HG02610 (cell line): ENCODE measurements at regions not wholly inside any gene's neighbourhood (a gene's known extent, or its start where the extent isn't known, plus 50 kb on each side); places are given as distances from the start of the nearest gene placed in this dataset.
"Not testable (repeated sequence)": the region's sequence is repeated elsewhere in the genome, so short reads cannot be mapped to it uniquely, and the experiment has no call there.

ENCODE experiments used
- ATAC-seq: cut with Tn5 transposase; IDR thresholded peaks from one replicate; pipeline ENCODE4 v1.9.1; 2021; ENCODE audit warnings: mild to moderate bottlenecking, moderate library complexity; ENCODE audit not compliant: unreplicated experiment

DNA sequence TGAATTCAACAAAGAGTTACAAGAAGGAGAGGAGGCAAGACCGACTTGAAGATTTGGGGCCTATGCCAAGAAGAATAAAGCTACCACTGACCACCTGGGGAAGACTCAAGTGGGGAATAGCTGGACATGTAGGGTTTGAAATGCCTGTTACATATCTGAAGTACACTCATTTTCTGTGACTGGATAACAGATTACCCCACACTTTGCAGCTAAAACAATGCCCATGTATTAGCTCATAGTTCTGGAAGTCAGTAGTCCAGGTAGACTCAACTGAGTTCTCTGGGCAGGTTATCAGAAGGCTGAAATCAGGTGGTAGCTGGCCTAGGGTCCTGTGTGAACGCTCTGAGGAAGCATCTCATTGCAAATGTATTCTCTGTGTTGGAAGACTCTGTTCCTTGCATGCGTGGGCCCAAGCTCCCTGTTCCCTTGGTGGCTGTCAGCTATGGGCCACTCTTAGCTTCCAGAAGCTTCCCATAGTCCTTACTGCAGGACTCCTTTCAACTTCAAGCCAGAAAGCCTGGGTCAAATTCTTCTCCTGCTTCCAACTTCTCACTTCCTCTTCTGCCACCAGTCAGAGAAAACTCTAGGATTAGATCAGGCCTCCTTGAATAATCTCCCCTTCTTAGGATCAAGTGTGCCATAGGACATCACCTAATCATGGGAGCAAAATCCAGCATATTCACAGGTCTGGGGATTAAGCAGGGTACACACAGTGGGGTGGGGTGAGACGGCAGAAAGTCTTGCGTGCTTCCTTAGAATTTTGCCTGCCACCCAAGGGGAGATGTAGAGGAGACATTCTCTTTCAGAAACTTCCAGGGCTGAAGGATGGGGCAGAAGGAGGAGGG, 187.8 kb downstream of the SHQ1 start:
- no peak for ATAC-seq

DNA sequence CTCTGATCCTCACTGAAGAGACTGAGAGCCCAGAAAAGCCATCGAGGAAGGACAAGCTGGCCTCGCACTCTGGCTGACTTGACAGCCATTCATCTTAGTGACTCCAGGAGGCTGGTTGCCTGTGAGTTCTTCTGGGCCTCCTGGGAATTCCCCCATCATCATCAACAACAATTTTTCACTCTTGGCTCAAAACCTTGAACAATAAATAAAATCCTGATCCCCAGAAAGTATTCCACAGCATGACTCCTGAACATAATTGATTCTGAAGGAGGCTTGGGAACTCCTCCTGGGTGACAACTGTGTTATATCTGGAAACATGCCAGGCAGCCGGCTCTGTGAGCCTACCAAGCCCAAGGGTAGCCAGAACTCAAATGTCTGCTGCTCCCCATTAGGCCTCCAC, 188.6 kb downstream of the SHQ1 start:
- ATAC-seq: no peak

DNA sequence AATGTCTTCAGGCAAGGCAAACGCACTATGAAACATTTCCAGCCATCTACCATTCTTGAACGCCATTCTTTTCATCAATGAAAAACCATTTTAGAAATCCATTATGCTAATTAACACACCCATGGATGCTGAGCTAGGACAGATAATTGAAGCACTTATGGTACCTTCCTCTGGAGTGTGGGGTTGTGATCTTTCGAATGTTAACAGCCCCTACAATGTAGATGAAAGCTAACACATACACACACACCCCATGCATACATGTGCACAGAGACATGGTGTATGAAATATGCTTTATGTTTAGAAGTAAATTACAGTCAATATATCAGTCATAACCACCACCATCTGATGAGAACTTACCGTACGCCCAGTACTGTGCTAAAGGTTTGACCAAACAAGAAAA, 189.1 kb downstream of the SHQ1 start:
- ATAC-seq: no peak

DNA sequence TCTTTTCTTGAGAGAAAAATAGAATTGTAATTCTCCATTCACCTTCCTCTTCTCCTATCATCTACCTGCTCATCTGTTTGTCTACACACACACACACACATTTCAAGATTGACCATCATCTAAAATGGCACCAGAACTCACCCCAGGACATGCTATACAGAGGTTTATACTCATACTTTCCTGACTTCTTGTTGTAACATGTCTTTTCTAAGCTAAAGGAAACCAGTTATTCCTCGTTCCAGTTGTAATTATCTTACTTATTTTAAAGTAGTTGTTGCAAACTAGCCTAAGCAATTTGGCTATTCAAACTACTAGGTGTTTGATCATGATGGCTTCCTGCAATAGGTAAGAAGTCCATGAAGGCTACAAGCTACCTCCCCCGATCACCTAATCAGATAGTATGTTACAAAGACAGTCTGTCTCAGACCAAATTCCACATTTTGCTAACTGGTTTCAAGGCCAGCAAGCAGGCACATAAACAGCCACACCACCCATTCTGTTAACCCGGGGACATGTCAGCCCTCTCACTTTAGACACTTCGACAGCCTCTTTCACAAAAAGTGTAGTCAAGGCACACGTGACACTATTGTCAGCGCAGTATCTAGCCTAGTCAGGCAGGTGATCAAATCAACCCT, 189.7 kb downstream of the SHQ1 start:
- ATAC-seq: no peak

DNA sequence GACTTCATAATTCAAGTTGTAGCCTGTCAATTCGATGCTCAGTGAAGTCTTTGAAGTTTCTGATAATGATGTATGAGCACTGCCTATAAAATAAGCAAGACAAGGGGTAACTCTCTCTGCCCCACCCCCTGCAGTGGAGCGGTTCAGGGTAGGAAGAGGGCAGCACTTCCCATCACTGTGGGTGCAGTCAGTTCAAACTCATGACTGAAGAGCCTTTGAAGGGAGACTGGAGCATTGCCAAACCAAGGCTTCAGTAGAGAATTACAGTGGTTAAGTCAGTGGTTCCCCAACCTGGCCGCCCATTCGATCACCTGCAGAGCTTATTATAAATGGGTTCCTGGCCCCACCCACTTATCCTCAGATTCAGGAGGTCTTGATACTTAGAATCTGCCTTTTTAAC, 190.6 kb downstream of the SHQ1 start:
- peak; percentile 64 for ATAC-seq

DNA sequence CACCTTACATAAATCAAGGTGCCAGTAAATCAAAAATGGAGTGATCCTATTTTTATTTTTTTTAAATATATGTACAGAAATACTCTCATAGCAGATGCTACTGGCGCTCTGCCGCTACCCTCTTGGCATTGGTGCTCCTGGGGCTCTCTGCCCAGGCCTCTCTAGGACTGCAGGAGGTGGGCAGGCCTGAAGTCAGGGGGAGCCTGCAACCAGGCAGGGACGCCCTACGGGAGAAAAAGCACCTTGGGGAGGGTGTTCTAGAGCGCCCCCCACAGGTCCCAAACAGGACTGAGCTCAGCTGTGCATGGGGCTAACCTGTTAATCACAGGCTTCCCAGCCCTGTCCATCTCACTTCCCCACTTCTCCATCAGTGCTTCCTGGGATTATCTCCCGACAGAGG, 192.5 kb downstream of the SHQ1 start:
- ATAC-seq: no peak

DNA sequence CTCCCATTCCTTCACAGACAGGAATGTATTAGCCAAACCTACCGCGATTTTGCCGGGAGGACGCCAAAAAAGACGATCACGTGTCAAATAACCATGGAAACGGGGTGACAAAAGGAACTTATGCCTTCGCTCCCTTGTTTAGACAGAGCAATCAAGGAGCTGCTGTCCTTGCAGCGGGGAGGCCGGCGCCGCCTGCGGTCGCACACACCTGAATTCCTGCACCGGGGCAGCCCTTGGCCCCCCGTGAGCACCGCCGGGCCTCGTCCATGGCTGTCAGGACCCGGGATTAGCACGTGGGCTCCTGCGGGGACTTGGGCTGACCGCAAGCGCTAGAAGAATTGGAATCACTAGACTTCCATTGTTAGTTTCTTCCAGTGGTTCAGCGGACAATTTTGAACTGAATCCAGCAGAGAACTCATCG, 193.1 kb downstream of the SHQ1 start:
- no peak for ATAC-seq

DNA sequence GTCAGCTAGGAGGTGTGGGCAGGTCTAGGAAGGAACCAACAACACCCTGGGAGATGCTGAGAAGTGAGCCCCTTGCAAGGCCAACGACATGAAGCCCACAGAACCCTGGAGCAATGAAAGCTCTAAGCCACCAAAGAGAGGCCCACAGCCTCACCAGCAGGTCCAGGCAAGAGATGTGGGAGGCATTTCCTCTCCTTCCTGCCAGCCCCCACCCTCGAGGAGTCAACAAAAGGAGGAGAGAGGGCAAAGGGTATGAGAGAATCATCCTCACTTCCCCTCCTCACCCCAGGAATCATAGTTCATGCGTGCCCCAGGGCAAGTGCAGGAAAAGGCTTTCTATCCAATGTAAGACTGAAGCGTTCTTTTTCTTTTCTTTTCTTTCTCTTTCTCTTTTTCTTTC, 195.8 kb downstream of the SHQ1 start:
- ATAC-seq: no peak

DNA sequence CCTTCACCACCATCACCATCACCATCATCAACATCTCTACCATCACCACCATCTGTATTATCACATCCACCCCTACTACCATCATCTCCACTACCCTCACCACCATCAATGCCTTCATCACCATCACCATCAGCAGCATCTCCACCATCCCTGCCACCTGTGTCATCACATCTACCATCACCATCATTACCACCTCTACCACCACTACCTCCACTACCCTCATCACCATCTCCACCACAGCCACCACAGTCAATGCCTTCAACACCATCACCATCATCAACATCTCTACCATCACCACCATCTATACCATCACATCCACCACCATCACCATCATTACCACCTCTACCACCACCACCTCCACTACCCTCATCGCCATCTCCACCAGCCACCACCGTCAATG, 196.7 kb downstream of the SHQ1 start:
- ATAC-seq: no peak

DNA sequence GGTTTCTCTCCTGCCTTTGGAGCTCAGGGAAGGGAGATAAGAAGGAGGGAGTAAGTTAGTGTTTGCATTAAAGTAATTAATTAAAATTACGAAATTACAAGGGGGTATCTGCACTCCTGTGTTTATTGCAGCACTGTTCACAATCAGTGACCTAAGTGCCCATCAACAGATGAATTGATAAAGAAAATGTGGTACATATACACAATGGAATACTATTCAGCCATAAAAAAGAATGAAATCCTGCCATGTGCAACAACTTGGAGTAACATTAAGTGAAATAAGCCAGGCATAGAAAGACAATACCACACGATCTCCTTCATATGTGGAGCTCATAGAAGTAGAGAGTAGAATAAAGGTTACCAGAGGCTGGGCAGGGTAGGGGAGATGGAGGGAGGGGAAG, 202.0 kb downstream of the SHQ1 start:
- no peak for ATAC-seq

DNA sequence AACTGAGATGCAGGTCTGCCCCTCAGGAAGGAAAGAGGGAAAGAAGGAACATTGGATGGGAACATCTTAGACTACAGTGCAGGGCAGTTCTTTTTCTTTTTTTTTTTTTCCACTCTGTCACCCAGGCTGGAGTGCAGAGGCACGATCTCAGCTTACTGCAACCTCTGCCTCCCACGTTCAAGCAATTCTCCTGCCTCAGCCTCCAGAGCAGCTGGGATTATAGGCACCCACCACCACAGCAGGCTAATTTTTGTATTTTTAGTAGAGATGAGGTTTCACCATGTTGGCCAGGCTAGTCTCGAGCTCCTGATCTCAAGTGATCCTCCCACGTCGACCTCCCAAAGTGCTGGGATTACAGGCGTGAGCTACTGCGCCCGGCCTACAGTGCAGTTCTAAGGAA, 204.6 kb downstream of the SHQ1 start:
- not testable (repeated sequence) for ATAC-seq

DNA sequence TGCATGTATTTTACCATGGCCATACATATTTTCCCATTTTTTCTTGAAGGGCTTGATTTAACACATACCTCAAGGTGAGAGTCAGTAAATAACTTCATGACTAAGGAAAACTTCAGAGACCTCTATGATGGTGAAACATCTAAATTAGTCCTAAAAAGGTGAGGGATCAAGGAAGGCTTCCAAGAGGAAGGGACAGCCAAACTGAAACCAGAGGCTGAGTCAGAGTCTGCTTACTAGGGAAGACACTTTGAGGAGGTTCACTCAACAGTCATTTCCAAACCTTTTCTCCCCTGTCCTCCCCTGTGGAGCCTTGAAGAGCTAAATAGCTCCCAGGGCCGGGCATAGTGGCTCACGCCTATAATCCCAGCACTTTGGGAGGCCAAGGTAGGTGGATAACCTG, 206.6 kb downstream of the SHQ1 start:
- no peak for ATAC-seq

DNA sequence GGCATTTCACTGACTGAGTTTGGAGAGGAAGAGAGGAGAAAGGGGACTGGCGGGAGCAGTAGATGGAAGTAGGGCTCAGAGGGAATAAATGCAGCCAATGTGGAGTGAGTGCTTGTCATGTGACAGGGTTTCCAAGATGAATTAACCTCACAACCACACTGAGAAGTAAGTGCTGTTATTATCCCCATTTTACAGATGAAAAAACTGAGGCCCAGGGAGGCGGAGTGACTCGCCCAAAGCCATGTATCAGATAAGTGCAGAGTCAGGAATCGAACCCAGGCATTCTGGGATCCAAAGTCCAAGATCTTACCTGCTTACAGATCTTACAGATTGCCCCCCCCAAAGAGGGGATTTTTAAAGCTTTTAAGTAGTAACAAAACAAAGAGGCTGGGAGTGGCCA, 207.2 kb downstream of the SHQ1 start:
- no peak for ATAC-seq

DNA sequence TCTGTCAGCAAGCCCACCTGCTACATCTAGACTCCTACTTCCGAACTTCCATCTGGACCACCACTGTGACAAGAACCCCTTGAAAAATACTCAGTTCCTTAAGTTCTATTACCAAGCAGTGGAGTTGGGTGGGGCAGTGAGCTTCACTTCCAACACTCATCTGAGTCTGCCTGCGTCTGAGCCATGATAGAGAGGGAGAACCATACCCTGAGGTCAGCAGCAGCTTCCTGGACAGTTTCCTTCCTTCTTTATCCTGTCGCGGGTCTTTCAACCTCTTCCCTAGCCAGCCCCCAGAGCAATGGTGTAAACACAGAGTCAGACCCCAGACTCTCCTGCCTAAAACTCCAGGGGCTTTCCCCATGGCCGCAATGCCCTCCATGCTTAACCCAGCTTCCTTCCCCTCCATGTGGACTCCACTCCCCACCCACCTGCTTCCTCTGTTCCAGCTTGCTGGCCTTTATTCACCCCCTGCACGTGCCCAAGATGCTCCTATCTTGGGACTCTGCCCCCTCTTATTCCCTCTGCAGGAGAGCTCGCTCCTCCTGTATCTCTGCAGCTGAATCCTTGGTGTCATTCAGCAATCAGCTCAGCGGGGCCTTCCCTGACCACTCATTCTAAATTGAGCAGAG, 211.2 kb downstream of the SHQ1 start:
- no peak for ATAC-seq

DNA sequence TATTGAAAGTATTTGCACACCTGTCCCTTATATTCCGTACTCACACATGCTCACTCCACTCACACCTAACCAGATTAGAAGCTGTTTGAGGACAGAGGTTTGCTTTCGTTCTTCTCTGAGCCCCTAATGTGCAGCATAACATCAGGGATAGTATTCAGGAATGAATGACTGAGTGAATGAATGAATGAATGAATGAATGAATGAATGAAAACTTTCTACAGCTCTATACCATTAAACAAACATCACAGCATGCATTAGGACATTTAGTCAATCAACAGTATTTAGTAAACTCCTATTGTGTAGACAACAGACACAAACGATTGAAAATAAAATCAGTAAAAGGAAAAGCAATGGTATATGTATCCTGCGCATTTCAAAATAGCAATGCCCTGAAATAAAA, 212.7 kb downstream of the SHQ1 start:
- ATAC-seq: no peak

DNA sequence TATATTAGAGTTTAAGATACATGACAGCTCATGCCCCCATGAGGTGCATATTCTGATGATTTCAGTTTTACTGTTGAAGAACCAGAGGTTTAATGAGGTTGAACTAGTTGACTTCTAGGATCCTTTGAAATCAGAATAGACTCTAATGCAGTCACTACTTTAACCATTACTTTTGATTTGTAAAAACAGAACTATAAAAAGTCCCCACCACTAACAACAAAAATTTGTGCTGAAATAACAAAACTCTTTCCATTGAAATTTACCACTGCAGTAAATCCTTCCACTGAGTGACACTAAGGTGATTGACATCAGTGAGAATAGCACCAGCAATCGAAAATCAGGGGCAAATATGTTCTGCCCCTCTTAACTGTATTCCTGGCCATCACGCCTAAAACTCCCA, 214.1 kb downstream of the SHQ1 start:
- ATAC-seq: peak; percentile 75

DNA sequence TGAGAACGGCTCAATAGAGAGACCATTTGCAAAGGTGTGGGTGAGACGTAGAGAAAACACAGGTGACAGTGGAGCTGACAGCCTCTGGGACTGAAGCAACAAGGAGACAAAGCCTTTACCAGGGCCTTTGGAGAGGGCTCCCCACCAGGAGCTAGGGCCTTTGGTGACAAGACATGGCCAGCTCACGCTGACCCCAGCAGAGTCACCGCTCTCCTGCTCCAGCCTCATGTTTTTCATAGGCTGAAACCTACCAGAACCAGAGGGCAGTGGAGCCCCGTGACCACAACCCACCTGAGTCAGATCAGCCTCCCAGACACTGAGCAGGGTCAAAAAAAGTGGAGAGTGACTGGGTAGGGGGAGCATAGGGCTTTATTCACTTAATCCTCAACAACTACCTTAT, 214.7 kb downstream of the SHQ1 start:
- ATAC-seq: peak; percentile 44

DNA sequence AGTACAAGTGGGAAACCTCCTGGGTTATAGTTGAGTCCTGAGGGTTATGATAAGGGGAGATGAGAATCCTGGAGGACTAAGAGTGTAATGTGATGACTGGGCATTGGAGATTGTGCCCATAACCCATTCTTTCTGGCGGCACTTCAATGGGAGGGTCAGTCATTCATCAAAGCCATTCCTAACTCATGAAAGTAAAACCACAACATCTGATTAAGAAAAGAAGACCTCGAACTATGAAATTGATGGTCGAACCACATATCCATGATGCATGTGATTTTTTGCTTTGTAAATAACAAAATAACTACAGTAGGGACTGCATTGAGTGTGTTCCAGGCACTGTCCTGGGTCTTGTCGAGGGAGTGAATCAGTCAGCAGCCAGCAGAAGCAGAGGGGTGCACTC, 215.1 kb downstream of the SHQ1 start:
- ATAC-seq: no peak

DNA sequence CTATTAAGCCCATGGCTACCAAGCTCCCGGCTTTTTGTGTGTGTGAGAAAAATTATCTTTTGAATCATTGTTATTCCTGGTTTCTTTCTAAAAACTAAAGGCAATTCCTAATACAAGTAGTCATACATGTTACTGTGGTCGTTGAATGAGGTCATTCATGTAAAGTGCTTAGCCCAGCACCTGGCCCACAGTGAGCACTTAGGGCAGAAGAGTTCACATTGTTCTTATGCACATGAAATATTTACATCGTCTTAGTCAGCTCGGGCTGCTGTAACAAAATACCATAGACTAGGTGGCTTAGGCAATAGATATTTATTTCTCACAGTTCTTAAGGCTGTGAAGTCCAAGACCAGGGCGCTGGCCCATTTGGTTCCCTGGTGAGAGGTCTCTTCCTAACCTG, 216.1 kb downstream of the SHQ1 start:
- ATAC-seq: no peak

DNA sequence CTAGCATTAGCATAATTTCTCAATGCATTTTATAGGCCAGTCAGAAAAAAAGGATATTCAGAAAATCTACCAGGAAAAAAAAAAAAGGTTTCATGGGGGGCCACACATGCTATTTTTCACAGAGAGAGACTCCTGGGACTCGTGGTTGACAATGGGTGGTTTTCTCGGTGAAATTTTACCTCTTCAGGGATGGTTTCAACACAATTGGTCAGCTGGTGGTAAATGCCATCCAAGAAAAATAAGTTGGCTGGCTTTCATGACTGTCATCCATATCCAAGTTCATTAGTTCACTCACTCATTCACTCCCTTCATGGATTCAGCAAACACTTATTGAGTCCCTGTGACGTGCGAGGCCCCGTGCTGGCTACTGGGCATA, 217.3 kb downstream of the SHQ1 start:
- no peak for ATAC-seq

DNA sequence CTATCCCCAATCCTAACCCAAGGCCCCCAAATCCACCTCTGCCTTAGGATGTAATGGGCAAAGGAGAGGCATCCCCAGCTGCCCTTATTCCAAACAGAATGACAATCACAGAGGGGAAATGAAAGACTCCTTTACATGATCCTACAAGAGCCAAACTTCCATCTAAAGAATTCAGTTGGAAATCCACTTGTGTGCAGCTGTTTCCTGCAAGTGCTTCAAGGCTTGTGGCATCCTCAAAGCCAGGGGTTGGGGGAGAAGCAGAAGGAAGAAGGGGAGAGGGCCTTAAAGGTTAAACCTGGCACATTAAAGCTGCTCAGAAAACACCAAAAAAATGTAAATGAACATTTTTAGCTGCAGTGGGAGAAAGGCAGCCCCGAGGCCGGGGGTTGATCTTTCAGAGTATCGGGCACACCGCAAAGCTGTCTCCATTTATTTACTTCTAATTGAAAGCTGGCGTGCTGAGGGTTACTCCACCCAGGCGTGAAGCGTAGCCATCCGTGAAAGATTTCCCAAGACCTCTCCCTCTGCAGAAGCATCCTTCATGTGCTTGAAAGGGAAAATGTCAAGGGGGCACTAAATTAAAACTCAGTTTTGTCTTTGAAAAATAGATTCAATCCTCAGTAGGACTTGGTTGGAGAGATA, 217.8 kb downstream of the SHQ1 start:
- ATAC-seq: no peak

DNA sequence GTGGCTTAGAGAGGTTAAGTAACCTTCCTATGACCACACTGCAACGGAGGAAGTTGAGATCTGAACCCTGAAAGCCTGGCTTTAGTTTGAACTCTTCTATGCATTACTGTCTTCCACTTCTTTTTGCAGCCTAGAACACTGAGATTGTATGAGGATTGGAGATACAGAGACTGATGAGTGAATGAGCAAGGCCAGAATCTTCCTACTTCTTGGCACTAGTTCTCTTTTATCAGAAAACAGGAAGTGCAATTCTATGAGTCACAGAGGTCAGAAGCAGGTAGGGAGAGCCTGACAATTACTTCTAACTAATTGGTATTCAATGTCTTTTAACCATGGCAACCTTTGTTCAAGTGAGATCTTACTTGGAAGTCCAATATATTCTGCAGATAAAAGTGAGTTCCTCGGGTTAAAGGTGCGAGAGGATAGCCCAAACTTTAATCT, 219.0 kb downstream of the SHQ1 start:
- ATAC-seq: peak; percentile 61
